Fibroblast of pulmonary artery (primary cell): ENCODE measurements at regions not wholly inside any gene's neighbourhood (a gene's known extent, or its start where the extent isn't known, plus 50 kb on each side); places are given as distances from the start of the nearest gene placed in this dataset.

Experiments
- DNase-seq: peaks from one replicate; pipeline ENCODE4 v3.0.0-alpha.2; 2010; ENCODE audit warnings: low read depth
- H3K4me3 ChIP-seq: replicated peaks from 2 replicates; pipeline ENCODE4 v1.5.1; 2011; ENCODE audit warnings: low read depth, mild to moderate bottlenecking, control low read depth, low read length, moderate library complexity
- CTCF ChIP-seq: IDR thresholded peaks from 2 replicates; pipeline ENCODE4 v1.5.1; 2011; ENCODE audit warnings: mild to moderate bottlenecking, control low read depth, low read length, inconsistent platforms; ENCODE audit errors: missing control alignments

GRCh38 chr1:87753366-87753765 lies 424.7 kb downstream of the LMO4 start:
- TF ChIP-seq CTCF: no peak
- no peak for DNase-seq
- no peak overlapping the region for H3K4me3 ChIP-seq

- TF ChIP-seq CTCF: no peak
- no peak for DNase-seq
- no peak overlapping the region for H3K4me3 ChIP-seq
Observed at GRCh38 chr1:87754139-87754538, 425.5 kb downstream of the LMO4 start.

GRCh38 chr1:87757676-87758075 lies 429.0 kb downstream of the LMO4 start:
- TF ChIP-seq CTCF: no peak
- peak; percentile 3 for DNase-seq
- H3K4me3 ChIP-seq: no peak overlapping the region

- TF ChIP-seq CTCF: no peak
- H3K4me3 ChIP-seq: no peak overlapping the region
Observed at GRCh38 chr1:87759421-87760087, 430.9 kb downstream of the LMO4 start.

GRCh38 chr1:87760155-87760554 lies 431.5 kb downstream of the LMO4 start:
- DNase-seq: no peak
- TF ChIP-seq CTCF: no peak
- H3K4me3 ChIP-seq: no peak overlapping the region

More at GRCh38 chr1:87759421-87760087, 430.9 kb downstream of the LMO4 start:
- no peak for DNase-seq

- TF ChIP-seq CTCF: no peak
- DNase-seq: no peak
- H3K4me3 ChIP-seq: no peak overlapping the region
Observed at GRCh38 chr1:87760654-87761053, 432.0 kb downstream of the LMO4 start.

GRCh38 chr1:87763483-87763882 lies 434.8 kb downstream of the LMO4 start:
- no peak overlapping the region for H3K4me3 ChIP-seq
- no peak for TF ChIP-seq CTCF
- DNase-seq: no peak
